Mesenchymal stem cell (in vitro differentiated cells and primary cell): ENCODE measurements at regions not wholly inside any gene's neighbourhood (a gene's known extent, or its start where the extent isn't known, plus 50 kb on each side); places are given as distances from the start of the nearest gene placed in this dataset.

ENCODE experiments used
- DNase-seq: peaks from one replicate; pipeline ENCODE4 v3.0.0-alpha.2; 2013
- H2AFZ ChIP-seq: one replicate; pipeline ENCODE4 v1.6.1; 2013; ENCODE audit warnings: low read depth, mild to moderate bottlenecking, control low read depth, inconsistent platforms, low read length, moderate library complexity
- H2AK5ac ChIP-seq: 2 replicates; pipeline ENCODE4 v1.6.1; 2013; ENCODE audit warnings: low read length, moderate library complexity, mild to moderate bottlenecking, inconsistent platforms; ENCODE audit not compliant: severe bottlenecking
- H2BK120ac ChIP-seq: one replicate; pipeline ENCODE4 v1.6.1; 2013; ENCODE audit warnings: low read depth, mild to moderate bottlenecking, inconsistent platforms, low read length, moderate library complexity
- H2BK12ac ChIP-seq, 2 experiments: one replicate each; pipeline ENCODE4 v1.6.1; 2013; ENCODE audit warnings: inconsistent platforms in 2 of 2, low read length in 2 of 2, mild to moderate bottlenecking in 2 of 2, moderate library complexity in 2 of 2, control low read depth in 1 of 2
- H2BK15ac ChIP-seq: one replicate; pipeline ENCODE4 v1.6.1; 2013; ENCODE audit warnings: mild to moderate bottlenecking, low read depth, inconsistent platforms; ENCODE audit not compliant: poor library complexity, severe bottlenecking
- H2BK5ac ChIP-seq: 2 replicates; pipeline ENCODE4 v1.6.1; 2013; ENCODE audit warnings: low read depth, mild to moderate bottlenecking, low read length, control low read depth, inconsistent platforms; ENCODE audit not compliant: poor library complexity, severe bottlenecking
- H3K14ac ChIP-seq, 2 experiments: one replicate each; pipeline ENCODE4 v1.6.1; 2013; ENCODE audit warnings: inconsistent platforms in 2 of 2, low read length in 2 of 2, control low read depth in 1 of 2, mild to moderate bottlenecking in 1 of 2, moderate library complexity in 1 of 2
- H3K18ac ChIP-seq, 2 experiments: one replicate each; pipeline ENCODE4 v1.6.1; 2013; ENCODE audit warnings: inconsistent platforms in 2 of 2, low read length in 2 of 2, control low read depth in 1 of 2, low read depth in 1 of 2, mild to moderate bottlenecking in 1 of 2
- H3K23ac ChIP-seq, 2 experiments: one replicate each; pipeline ENCODE4 v1.6.1; 2013; ENCODE audit warnings: inconsistent platforms in 2 of 2, low read length in 2 of 2, mild to moderate bottlenecking in 2 of 2, moderate library complexity in 2 of 2, control low read depth in 1 of 2
- H3K27ac ChIP-seq: 2 replicates; pipeline ENCODE4 v1.5.1; 2013; ENCODE audit warnings: mild to moderate bottlenecking, moderate library complexity, low read length, control low read depth, inconsistent platforms; ENCODE audit not compliant: poor library complexity, severe bottlenecking
- H3K27me3 ChIP-seq, 2 experiments: 2 replicates each; pipeline versions ENCODE4 v1.6.1 to v1.7.0; 2013; ENCODE audit warnings: low read length in 2 of 2, mild to moderate bottlenecking in 2 of 2, moderate library complexity in 2 of 2, control low read depth in 1 of 2, inconsistent platforms in 1 of 2; ENCODE audit not compliant: control insufficient read depth in 1 of 2, insufficient read depth in 1 of 2
- H3K36me3 ChIP-seq, 2 experiments: 2 replicates each; pipeline versions ENCODE4 v1.6.1 to v1.7.0; 2013; ENCODE audit warnings: low read length in 2 of 2, control low read depth in 1 of 2, inconsistent platforms in 1 of 2, low read depth in 1 of 2, mild to moderate bottlenecking in 1 of 2; ENCODE audit not compliant: insufficient read depth in 2 of 2, control insufficient read depth in 1 of 2
- H3K4ac ChIP-seq, 2 experiments: one replicate each; pipeline ENCODE4 v1.6.1; 2013; ENCODE audit warnings: inconsistent platforms in 2 of 2, low read length in 2 of 2, mild to moderate bottlenecking in 2 of 2, moderate library complexity in 2 of 2, control low read depth in 1 of 2, low read depth in 1 of 2
- H3K4me1 ChIP-seq: 2 replicates; pipeline ENCODE4 v1.6.1; 2013; ENCODE audit warnings: low read depth, low read length, control low read depth; ENCODE audit not compliant: control insufficient read depth, insufficient read depth
- H3K4me2 ChIP-seq: 2 replicates; pipeline ENCODE4 v1.6.1; 2013; ENCODE audit warnings: low read length, mild to moderate bottlenecking, inconsistent platforms; ENCODE audit not compliant: poor library complexity, severe bottlenecking
- H3K4me3 ChIP-seq, 2 experiments: 2 replicates each; pipeline versions ENCODE4 v1.5.1 to v1.7.0; 2013; ENCODE audit warnings: low read length in 2 of 2, mild to moderate bottlenecking in 2 of 2, control low read depth in 1 of 2, low read depth in 1 of 2; ENCODE audit not compliant: insufficient read depth in 1 of 2
- H3K79me1 ChIP-seq: replicated peaks from 2 replicates; pipeline ENCODE4 v1.6.1; 2013; ENCODE audit warnings: mild to moderate bottlenecking, control low read depth, low read length, inconsistent platforms; ENCODE audit not compliant: poor library complexity, severe bottlenecking
- H3K9ac ChIP-seq: 2 replicates; pipeline ENCODE4 v1.7.0; 2013; ENCODE audit warnings: mild to moderate bottlenecking, low read length, moderate library complexity
- H3K9me3 ChIP-seq: 2 replicates; pipeline ENCODE4 v1.7.0; 2013; ENCODE audit warnings: mild to moderate bottlenecking, low read length; ENCODE audit not compliant: control insufficient read depth
- H4K8ac ChIP-seq: one replicate; pipeline ENCODE4 v1.6.1; 2013; ENCODE audit warnings: inconsistent platforms, mild to moderate bottlenecking, low read length, moderate library complexity
- H4K91ac ChIP-seq: one replicate; pipeline ENCODE4 v1.6.1; 2013; ENCODE audit warnings: mild to moderate bottlenecking, low read length, inconsistent platforms
- WGBS: methylation state at CpG from one replicate; pipeline ENCODE4 v1.1.7; 2013; ENCODE audit warnings: mixed read lengths; 5-methylcytosine and 5-hydroxymethylcytosine counted together

DNA sequence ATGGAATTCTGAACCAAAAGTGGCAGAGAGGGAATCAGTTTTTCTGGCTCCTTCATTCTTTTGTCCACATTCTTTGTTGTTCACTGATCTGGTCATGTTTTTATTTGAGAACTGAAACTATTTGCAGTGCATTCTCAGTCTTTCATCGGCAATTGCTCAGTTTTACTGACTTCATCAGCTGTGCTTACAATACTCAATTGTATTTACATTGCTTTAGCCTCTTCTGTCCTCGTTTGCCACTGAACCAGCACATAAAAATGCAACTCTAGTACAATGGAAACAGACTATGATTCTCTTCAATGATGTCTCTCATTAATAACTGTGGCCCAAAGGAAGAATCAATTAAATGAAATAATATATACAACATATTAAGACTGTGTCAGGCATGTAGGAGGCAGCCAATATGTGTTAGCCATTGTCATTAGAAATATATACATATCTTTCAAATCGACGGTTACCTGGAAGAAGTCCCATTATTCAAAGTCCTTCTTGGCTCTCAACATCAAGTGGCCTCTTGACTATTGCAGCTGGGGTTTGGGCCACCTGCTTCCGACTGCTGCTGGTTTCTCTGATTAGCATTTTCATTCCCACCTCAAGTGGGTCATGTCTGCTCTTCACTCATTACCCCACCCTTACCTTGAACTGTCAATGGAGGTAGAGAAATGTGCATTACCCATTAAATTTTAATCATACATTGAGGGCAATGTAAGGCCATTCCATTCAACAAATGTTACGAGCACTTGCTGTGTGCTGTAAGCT, 600.1 kb downstream of the INSC start:
- H3K79me1 ChIP-seq: no peaks in the 10 kb centered on the region

GRCh38 chr11:15716550-15716949, 601.8 kb downstream of the INSC start:
- Histone ChIP-seq H4K8ac (peak overlapping the region; percentile 45), H3K36me3 (no peaks in the 10 kb centered on the region), H3K4me1 (no peaks in the 10 kb centered on the region), H3K14ac (no peak overlapping the region), H2BK12ac (peak overlapping the region in 1 of 2 experiments; percentile 71), H3K79me1 (no peaks in the 10 kb centered on the region), H3K4me3 (no peak overlapping the region), H3K18ac (peak overlapping the region; percentile 5 to 76), H4K91ac (no peak overlapping the region), H3K27me3 (peaks cover 3 to 33% of the 10 kb centered on the region in 2 experiments), H3K9ac (no peak overlapping the region), H3K23ac (no peak overlapping the region), H2BK120ac (no peak overlapping the region), H3K9me3 (no peaks in the 10 kb centered on the region), H2BK5ac (no peak overlapping the region), H2AFZ (no peak overlapping the region), H2BK15ac (no peak overlapping the region), H3K27ac (no peak overlapping the region), H2AK5ac (no peak overlapping the region), H3K4ac (peak overlapping the region in 1 of 2 experiments; percentile 84), H3K4me2 (no peak overlapping the region)
- WGBS: 14% methylated on average over 2 of the region's 2 CpGs
- DNase-seq: peak; percentile 82

More for the DNA sequence above, 600.1 kb downstream of the INSC start:
- no peaks in the 10 kb centered on the region for H3K4me1 ChIP-seq
- H4K8ac ChIP-seq: no peak overlapping the region
- H2BK5ac ChIP-seq: no peak overlapping the region
- DNase-seq: peak; percentile 37
- no peaks in the 10 kb centered on the region for H3K9me3 ChIP-seq
- H3K4me3 ChIP-seq: no peak overlapping the region
- no peak overlapping the region for H3K9ac ChIP-seq
- H3K23ac ChIP-seq: no peak overlapping the region
- WGBS: 75% methylated on average over 6 of the region's 6 CpGs
- H3K18ac ChIP-seq: no peak overlapping the region
- no peak overlapping the region for H3K4me2 ChIP-seq
- no peak overlapping the region for H4K91ac ChIP-seq
- H2AFZ ChIP-seq: no peak overlapping the region
- no peak overlapping the region for H3K27ac ChIP-seq
- peaks cover 3 to 20% of the 10 kb centered on the region in 2 experiments for H3K27me3 ChIP-seq
- H2BK15ac ChIP-seq: no peak overlapping the region
- H2BK12ac ChIP-seq: no peak overlapping the region
- H2AK5ac ChIP-seq: no peak overlapping the region
- no peak overlapping the region for H3K4ac ChIP-seq
- no peak overlapping the region for H3K14ac ChIP-seq
- H3K36me3 ChIP-seq: no peaks in the 10 kb centered on the region
- H2BK120ac ChIP-seq: no peak overlapping the region

DNA sequence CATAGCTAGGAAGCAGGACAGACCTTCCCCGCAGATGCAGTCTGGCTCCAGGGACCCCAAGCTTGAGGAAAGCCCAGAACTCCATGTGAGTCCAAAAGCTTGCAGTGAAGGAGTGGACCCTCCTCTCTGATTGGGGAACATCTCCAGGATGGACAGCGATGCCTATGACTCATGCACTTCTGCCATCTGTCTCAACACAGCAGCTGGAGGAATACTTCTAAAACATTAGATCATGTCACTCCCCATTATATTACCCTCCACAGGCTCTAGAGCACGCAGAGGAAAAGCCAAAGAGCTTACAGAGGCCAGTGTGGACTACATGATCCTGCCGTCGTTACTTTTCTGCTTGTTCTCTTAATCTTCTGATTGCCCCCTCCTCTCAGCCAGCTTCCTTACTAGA, 605.7 kb downstream of the INSC start:
- H2AFZ ChIP-seq: no peak overlapping the region
- H2BK5ac ChIP-seq: no peak overlapping the region
- no peak overlapping the region for H3K4me2 ChIP-seq
- peak overlapping the region; percentile 83 for H4K91ac ChIP-seq
- peaks cover 3 to 33% of the 10 kb centered on the region in 2 experiments for H3K27me3 ChIP-seq
- DNase-seq: peak; percentile 82
- H3K14ac ChIP-seq: no peak overlapping the region
- WGBS: 25% methylated on average over 5 of the region's 5 CpGs
- no peak overlapping the region for H3K9ac ChIP-seq
- no peak overlapping the region for H3K23ac ChIP-seq
- H3K18ac ChIP-seq: peak overlapping the region; percentile 71 to 90
- H2BK15ac ChIP-seq: no peak overlapping the region
- H3K79me1 ChIP-seq: no peaks in the 10 kb centered on the region
- H3K27ac ChIP-seq: no peak overlapping the region
- no peaks in the 10 kb centered on the region for H3K4me1 ChIP-seq
- no peaks in the 10 kb centered on the region for H3K36me3 ChIP-seq
- H4K8ac ChIP-seq: peak overlapping the region; percentile 72
- peak overlapping the region in 1 of 2 experiments; percentile 75 for H3K4ac ChIP-seq
- no peak overlapping the region for H2AK5ac ChIP-seq
- H3K4me3 ChIP-seq: no peak overlapping the region
- H3K9me3 ChIP-seq: peaks cover 4% of the 10 kb centered on the region
- H2BK12ac ChIP-seq: peak overlapping the region in 1 of 2 experiments; percentile 23
- peak overlapping the region; percentile 59 for H2BK120ac ChIP-seq

DNA sequence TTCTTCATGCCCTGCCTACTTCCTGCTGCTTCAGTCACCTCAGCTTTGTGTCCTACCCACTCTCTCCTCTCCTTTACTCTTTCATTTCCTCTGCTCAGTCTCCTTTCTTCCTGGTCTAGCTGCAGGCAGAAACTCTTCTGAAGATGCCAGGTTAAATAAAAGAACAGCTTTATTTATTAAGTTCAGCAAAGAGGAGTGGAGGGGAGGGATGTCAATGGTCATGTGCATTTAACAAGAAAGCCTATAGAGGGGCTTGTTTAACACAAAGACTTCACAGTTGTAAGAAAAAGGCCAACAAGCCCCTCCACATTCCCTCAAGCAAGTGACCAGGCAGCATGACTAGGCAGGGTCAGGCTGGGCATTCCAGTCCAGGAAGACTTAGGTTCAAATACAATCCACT, 609.2 kb downstream of the INSC start:
- Histone ChIP-seq H2BK5ac (no peak overlapping the region), H3K18ac (peak overlapping the region in 1 of 2 experiments; percentile 56), H3K23ac (no peak overlapping the region), H2BK12ac (peak overlapping the region in 1 of 2 experiments; percentile 3), H4K8ac (no peak overlapping the region), H3K27me3 (peaks cover 3 to 30% of the 10 kb centered on the region in 2 experiments), H4K91ac (no peak overlapping the region), H2AFZ (no peak overlapping the region), H2BK120ac (peak overlapping the region; percentile 76), H3K9me3 (peaks cover 4% of the 10 kb centered on the region), H2BK15ac (no peak overlapping the region), H3K4me3 (no peak overlapping the region), H3K4me1 (no peaks in the 10 kb centered on the region), H3K14ac (no peak overlapping the region), H3K36me3 (no peaks in the 10 kb centered on the region), H3K27ac (no peak overlapping the region), H3K9ac (no peak overlapping the region), H3K4ac (no peak overlapping the region), H3K79me1 (no peaks in the 10 kb centered on the region), H2AK5ac (no peak overlapping the region), H3K4me2 (no peak overlapping the region)
- DNase-seq: no peak
